SK-N-SH (cell line): ENCODE measurements at regions not wholly inside any gene's neighbourhood (a gene's known extent, or its start where the extent isn't known, plus 50 kb on each side); places are given as distances from the start of the nearest gene placed in this dataset.
A peak's percentile ranks its signal among the peaks of the same experiment; 100 is the strongest.

Source experiments
- CTCF ChIA-PET: fragments of 300-600, 350-600 bp; formaldehyde crosslinking; extraction: SDS; loops from one replicate; lab custom pipeline; 2021; lab: Yijun Ruan, JAX
- POLR2A ChIA-PET: fragments of 350-600 bp; sonication (Branson Sonifier 250); formaldehyde crosslinking; extraction: SDS; loops from one replicate; lab custom pipeline; 2020; ENCODE audit warnings: antibody characterized with exemption, inconsistent platforms; lab: Yijun Ruan, JAX
- DNase-seq: peaks from one replicate; pipeline ENCODE4 v3.0.0; 2012
- H2AFZ ChIP-seq: fragments of 200-600 bp; sonication (generic); 2 replicates; pipeline ENCODE4 v1.8.1; 2016; ENCODE audit warnings: antibody characterized with exemption, mild to moderate bottlenecking, low read depth
- H3F3A ChIP-seq: fragments of 200-600 bp; sonication (generic); replicated peaks from 2 replicates; pipeline ENCODE3; 2016; ENCODE audit warnings: antibody characterized with exemption, mild to moderate bottlenecking; ENCODE audit not compliant: insufficient read depth
- H3K27ac ChIP-seq, 2 experiments: fragments of 200-500 bp in 1 of 2; fragments of 200-600 bp in 1 of 2; sonication (Bioruptor generic) in 1 of 2; sonication (generic), shearing (Covaris generic) in 1 of 2; 2 replicates each; pipeline versions ENCODE4 v1.5.1 to v1.6.1; 2014 to 2016; ENCODE audit warnings: low read depth in 2 of 2, inconsistent platforms in 1 of 2, low read length in 1 of 2, mild to moderate bottlenecking in 1 of 2, mixed read lengths in 1 of 2
- H3K27me3 ChIP-seq: fragments of 200-600 bp; sonication (generic), shearing (Covaris generic); 2 replicates; pipeline ENCODE4 v1.6.1; 2016; ENCODE audit warnings: mixed run types; ENCODE audit not compliant: insufficient read depth
- H3K36me3 ChIP-seq, 2 experiments: fragments of 200-500 bp in 1 of 2; fragments of 200-600 bp in 1 of 2; sonication (Bioruptor generic) in 1 of 2; sonication (generic) in 1 of 2; replicated peaks in 1 of 2; 2 replicates each; pipeline versions ENCODE3 to v1.5.1; 2014 to 2016; ENCODE audit warnings: low read length in 1 of 2, mild to moderate bottlenecking in 1 of 2; ENCODE audit not compliant: insufficient read depth in 2 of 2, control insufficient read depth in 1 of 2
- H3K4me1 ChIP-seq, 2 experiments: fragments of 200-500 bp in 1 of 2; fragments of 200-600 bp in 1 of 2; sonication (Bioruptor generic) in 1 of 2; sonication (generic), shearing (Covaris generic) in 1 of 2; 2 replicates each; pipeline versions ENCODE4 v1.5.1 to v1.6.1; 2014 to 2016; ENCODE audit warnings: low read depth in 1 of 2, low read length in 1 of 2, mixed run types in 1 of 2; ENCODE audit not compliant: insufficient read depth in 2 of 2, control insufficient read depth in 1 of 2
- H3K4me2 ChIP-seq: fragments of 200-600 bp; sonication (generic), shearing (Covaris generic); 2 replicates; pipeline ENCODE4 v1.6.1; 2017; ENCODE audit warnings: mixed run types
- H3K4me3 ChIP-seq, 2 experiments: fragments of 200-500 bp in 1 of 2; fragments of 200-600 bp in 1 of 2; sonication (Bioruptor generic) in 1 of 2; sonication (generic), shearing (Covaris generic) in 1 of 2; 2 replicates each; pipeline versions ENCODE4 v1.5.1 to v1.8.1; 2014 to 2016; ENCODE audit warnings: low read depth in 2 of 2, inconsistent platforms in 1 of 2, low read length in 1 of 2, mild to moderate bottlenecking in 1 of 2, mixed read lengths in 1 of 2, moderate library complexity in 1 of 2
- H3K79me2 ChIP-seq: fragments of 200-600 bp; sonication (generic); 2 replicates; pipeline ENCODE4 v1.8.1; 2017; ENCODE audit warnings: mild to moderate bottlenecking; ENCODE audit not compliant: insufficient read depth
- H3K9ac ChIP-seq: fragments of 200-600 bp; sonication (generic); 2 replicates; pipeline ENCODE4 v1.6.1; 2017; ENCODE audit warnings: mixed run types
- H3K9me2 ChIP-seq: fragments of 200-600 bp; sonication (generic); 2 replicates; pipeline ENCODE4 v1.6.1; 2017; ENCODE audit warnings: mixed run types
- H3K9me3 ChIP-seq: fragments of 200-600 bp; sonication (generic); 2 replicates; pipeline ENCODE4 v1.6.1; 2017; ENCODE audit warnings: mixed run types, mild to moderate bottlenecking, moderate library complexity
- H4K20me1 ChIP-seq: fragments of 200-600 bp; sonication (generic); 2 replicates; pipeline ENCODE4 v1.6.1; 2017; ENCODE audit warnings: mild to moderate bottlenecking, mixed run types; ENCODE audit not compliant: insufficient read depth
- ELF1 ChIP-seq: IDR thresholded peaks from 2 replicates; pipeline ENCODE4 v1.4.0; 2012
- EP300 ChIP-seq, 2 experiments: IDR thresholded peaks; 2 replicates each; pipeline versions ENCODE4 v1.4.0 to v1.6.1; 2012; ENCODE audit warnings: borderline replicate concordance in 1 of 2, low read depth in 1 of 2, low read length in 1 of 2
- FOSL2 ChIP-seq: IDR thresholded peaks from 2 replicates; pipeline ENCODE4 v1.4.0; 2012; ENCODE audit warnings: low read depth, mild to moderate bottlenecking, moderate library complexity, borderline replicate concordance
- FOXM1 ChIP-seq: IDR thresholded peaks from 2 replicates; pipeline ENCODE4 v1.4.0; 2012; ENCODE audit warnings: low read depth, mild to moderate bottlenecking
- GABPA ChIP-seq: IDR thresholded peaks from 2 replicates; pipeline ENCODE4 v1.4.0; 2012; ENCODE audit warnings: low read depth, mild to moderate bottlenecking
- GATA2 ChIP-seq: sonication (generic); formaldehyde crosslinking; IDR thresholded peaks from 2 replicates; pipeline ENCODE4 v1.5.0; 2020; ENCODE audit warnings: mild to moderate bottlenecking, missing genetic modification reagents
- MXI1 ChIP-seq: IDR thresholded peaks from 2 replicates; pipeline ENCODE4 v1.6.1; 2012; ENCODE audit warnings: mild to moderate bottlenecking, low read depth, low read length, improper control_type of control experiment
- NRF1 ChIP-seq: IDR thresholded peaks from 2 replicates; pipeline ENCODE4 v1.6.1; 2012; ENCODE audit warnings: low read depth, mild to moderate bottlenecking, low read length
- POLR2AphosphoS5 ChIP-seq: IDR thresholded peaks from 2 replicates; pipeline ENCODE4 v1.6.1; 2012; ENCODE audit warnings: low read depth, low read length
- RXRA ChIP-seq: IDR thresholded peaks from 2 replicates; pipeline ENCODE4 v1.4.0; 2012; ENCODE audit warnings: low read depth, mild to moderate bottlenecking, borderline replicate concordance
- SMC3 ChIP-seq: IDR thresholded peaks from 2 replicates; pipeline ENCODE4 v1.6.1; 2012; ENCODE audit warnings: low read depth, low read length, improper control_type of control experiment
- TCF12 ChIP-seq: IDR thresholded peaks from 2 replicates; pipeline ENCODE4 v1.4.0; 2012
- TEAD4 ChIP-seq: IDR thresholded peaks from 2 replicates; pipeline ENCODE4 v1.4.0; 2012; ENCODE audit warnings: mild to moderate bottlenecking, borderline replicate concordance; ENCODE audit not compliant: insufficient read depth
- YY1 ChIP-seq: IDR thresholded peaks from 2 replicates; pipeline ENCODE4 v1.4.0; 2012; ENCODE audit warnings: low read depth, mild to moderate bottlenecking
- WGBS: methylation state at CpG from one replicate; pipeline ENCODE4 v1.1.6; 2017; ENCODE audit warnings: low lambda C conversion rate; 5-methylcytosine and 5-hydroxymethylcytosine counted together
- TF ChIP-seq, protein P1 (sequence below): IDR thresholded peaks from 2 replicates; pipeline ENCODE4 v1.4.0; 2012; ENCODE audit warnings: low read depth, borderline replicate concordance
- TF ChIP-seq, protein P2 (sequence below): fragments of 150-350 bp; IDR thresholded peaks from 2 replicates; pipeline ENCODE4 v1.6.1; 2016; ENCODE audit warnings: mild to moderate bottlenecking, low read depth, low read length
- TF ChIP-seq, protein P3 (sequence below): fragments of 200-600 bp; sonication (generic); IDR thresholded peaks from 2 replicates; pipeline ENCODE4 v1.6.1; 2017; ENCODE audit warnings: antibody characterized with exemption, mild to moderate bottlenecking, moderate library complexity
- TF ChIP-seq, protein P4 (sequence below): IDR thresholded peaks from 2 replicates; pipeline ENCODE4 v1.4.0; 2012; ENCODE audit warnings: low read depth, borderline replicate concordance
- TF ChIP-seq, protein P5 (sequence below): IDR thresholded peaks from 2 replicates; pipeline ENCODE4 v1.6.1; 2012; ENCODE audit warnings: mild to moderate bottlenecking, low read depth, low read length, moderate library complexity

DNA sequence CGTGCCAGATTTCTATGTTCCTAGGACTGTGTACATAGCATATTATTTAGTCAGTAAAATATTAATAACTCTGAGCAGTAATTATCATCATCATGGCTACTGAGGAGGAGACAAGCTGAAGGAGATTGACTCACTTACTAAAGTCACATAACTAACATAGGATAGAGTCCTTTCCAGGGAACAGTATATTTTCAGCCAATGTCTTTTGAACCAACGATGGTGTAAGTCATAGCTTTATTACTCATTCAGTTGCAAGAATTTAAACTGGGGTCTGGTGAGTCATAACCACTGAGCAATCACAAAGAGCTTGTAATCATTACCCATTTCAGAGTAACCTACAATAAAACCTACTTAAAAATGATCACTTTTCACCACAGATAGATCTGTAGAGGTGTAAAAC is 1564.8 kb upstream of the TENM4 start:
- no peaks in the 10 kb centered on the region for H4K20me1 ChIP-seq
- no peaks in the 10 kb centered on the region for H3K9me3 ChIP-seq
- H3K79me2 ChIP-seq, result no peaks in the 10 kb centered on the region
- 28% methylated on average over 2 of the region's 2 CpGs for WGBS
- no peaks in the 10 kb centered on the region for H3K9me2 ChIP-seq
- H3K27ac ChIP-seq, result no peak overlapping the region
- DNase-seq, result no peak
- H3F3A ChIP-seq, result no peaks in the 10 kb centered on the region
- H3K9ac ChIP-seq, result no peak overlapping the region
- TF ChIP-seq MXI1 (no peak), FOSL2 (peak; percentile 43; the same call in 1 of the 2 replicates)
- TF ChIP-seq, protein P1, sequence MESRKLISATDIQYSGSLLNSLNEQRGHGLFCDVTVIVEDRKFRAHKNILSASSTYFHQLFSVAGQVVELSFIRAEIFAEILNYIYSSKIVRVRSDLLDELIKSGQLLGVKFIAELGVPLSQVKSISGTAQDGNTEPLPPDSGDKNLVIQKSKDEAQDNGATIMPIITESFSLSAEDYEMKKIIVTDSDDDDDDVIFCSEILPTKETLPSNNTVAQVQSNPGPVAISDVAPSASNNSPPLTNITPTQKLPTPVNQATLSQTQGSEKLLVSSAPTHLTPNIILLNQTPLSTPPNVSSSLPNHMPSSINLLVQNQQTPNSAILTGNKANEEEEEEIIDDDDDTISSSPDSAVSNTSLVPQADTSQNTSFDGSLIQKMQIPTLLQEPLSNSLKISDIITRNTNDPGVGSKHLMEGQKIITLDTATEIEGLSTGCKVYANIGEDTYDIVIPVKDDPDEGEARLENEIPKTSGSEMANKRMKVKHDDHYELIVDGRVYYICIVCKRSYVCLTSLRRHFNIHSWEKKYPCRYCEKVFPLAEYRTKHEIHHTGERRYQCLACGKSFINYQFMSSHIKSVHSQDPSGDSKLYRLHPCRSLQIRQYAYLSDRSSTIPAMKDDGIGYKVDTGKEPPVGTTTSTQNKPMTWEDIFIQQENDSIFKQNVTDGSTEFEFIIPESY, result no peak
- no peaks in the 10 kb centered on the region for H3K36me3 ChIP-seq
- no peak overlapping the region for H3K4me3 ChIP-seq
- H3K27me3 ChIP-seq, result no peaks in the 10 kb centered on the region
- no peak overlapping the region for H2AFZ ChIP-seq
- H3K4me2 ChIP-seq, result no peak overlapping the region
- ChIA-PET POLR2A (no interaction called here), CTCF (no interaction called here)
- no peaks in the 10 kb centered on the region; a peak in 1 of 4 replicates for H3K4me1 ChIP-seq

GRCh38 chr11:81004576-81004975 is 1563.7 kb upstream of the TENM4 start:
- H3K4me1 ChIP-seq, result no peaks in the 10 kb centered on the region; a peak in 1 of 4 replicates
- WGBS, result 61% methylated on average over 2 of the region's 2 CpGs
- H3F3A ChIP-seq, result no peaks in the 10 kb centered on the region
- no peak overlapping the region for H3K27ac ChIP-seq
- no peak overlapping the region for H3K4me2 ChIP-seq
- no peaks in the 10 kb centered on the region for H4K20me1 ChIP-seq
- H3K36me3 ChIP-seq, result no peaks in the 10 kb centered on the region
- H3K4me3 ChIP-seq, result no peak overlapping the region
- no peaks in the 10 kb centered on the region for H3K9me2 ChIP-seq
- H3K9ac ChIP-seq, result no peak overlapping the region
- H3K9me3 ChIP-seq, result no peaks in the 10 kb centered on the region
- ChIA-PET POLR2A (no interaction called here), CTCF (no interaction called here)
- no peaks in the 10 kb centered on the region for H3K79me2 ChIP-seq
- H2AFZ ChIP-seq, result no peak overlapping the region
- no peaks in the 10 kb centered on the region for H3K27me3 ChIP-seq
- no peak for DNase-seq
- TF ChIP-seq TCF12 (no peak), NRF1 (no peak), ELF1 (no peak), POLR2AphosphoS5 (no peak), EP300 (IDR thresholded peaks at IDR 0.05; ENCODE audit: borderline replicate concordance in 1 of 2, low read depth in 1 of 2, low read length in 1 of 2) (no peak), FOXM1 (no peak), SMC3 (no peak), GATA2 (CRISPR knock-in tag) (no peak), RXRA (no peak), YY1 (no peak), GABPA (no peak), TEAD4 (no peak)
- TF ChIP-seq, protein P2, sequence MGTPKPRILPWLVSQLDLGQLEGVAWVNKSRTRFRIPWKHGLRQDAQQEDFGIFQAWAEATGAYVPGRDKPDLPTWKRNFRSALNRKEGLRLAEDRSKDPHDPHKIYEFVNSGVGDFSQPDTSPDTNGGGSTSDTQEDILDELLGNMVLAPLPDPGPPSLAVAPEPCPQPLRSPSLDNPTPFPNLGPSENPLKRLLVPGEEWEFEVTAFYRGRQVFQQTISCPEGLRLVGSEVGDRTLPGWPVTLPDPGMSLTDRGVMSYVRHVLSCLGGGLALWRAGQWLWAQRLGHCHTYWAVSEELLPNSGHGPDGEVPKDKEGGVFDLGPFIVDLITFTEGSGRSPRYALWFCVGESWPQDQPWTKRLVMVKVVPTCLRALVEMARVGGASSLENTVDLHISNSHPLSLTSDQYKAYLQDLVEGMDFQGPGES, result no peak
- TF ChIP-seq, protein P3, sequence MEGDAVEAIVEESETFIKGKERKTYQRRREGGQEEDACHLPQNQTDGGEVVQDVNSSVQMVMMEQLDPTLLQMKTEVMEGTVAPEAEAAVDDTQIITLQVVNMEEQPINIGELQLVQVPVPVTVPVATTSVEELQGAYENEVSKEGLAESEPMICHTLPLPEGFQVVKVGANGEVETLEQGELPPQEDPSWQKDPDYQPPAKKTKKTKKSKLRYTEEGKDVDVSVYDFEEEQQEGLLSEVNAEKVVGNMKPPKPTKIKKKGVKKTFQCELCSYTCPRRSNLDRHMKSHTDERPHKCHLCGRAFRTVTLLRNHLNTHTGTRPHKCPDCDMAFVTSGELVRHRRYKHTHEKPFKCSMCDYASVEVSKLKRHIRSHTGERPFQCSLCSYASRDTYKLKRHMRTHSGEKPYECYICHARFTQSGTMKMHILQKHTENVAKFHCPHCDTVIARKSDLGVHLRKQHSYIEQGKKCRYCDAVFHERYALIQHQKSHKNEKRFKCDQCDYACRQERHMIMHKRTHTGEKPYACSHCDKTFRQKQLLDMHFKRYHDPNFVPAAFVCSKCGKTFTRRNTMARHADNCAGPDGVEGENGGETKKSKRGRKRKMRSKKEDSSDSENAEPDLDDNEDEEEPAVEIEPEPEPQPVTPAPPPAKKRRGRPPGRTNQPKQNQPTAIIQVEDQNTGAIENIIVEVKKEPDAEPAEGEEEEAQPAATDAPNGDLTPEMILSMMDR, result no peak
- TF ChIP-seq, protein P4, sequence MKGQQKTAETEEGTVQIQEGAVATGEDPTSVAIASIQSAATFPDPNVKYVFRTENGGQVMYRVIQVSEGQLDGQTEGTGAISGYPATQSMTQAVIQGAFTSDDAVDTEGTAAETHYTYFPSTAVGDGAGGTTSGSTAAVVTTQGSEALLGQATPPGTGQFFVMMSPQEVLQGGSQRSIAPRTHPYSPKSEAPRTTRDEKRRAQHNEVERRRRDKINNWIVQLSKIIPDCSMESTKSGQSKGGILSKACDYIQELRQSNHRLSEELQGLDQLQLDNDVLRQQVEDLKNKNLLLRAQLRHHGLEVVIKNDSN, result no peak
- TF ChIP-seq, protein P5, sequence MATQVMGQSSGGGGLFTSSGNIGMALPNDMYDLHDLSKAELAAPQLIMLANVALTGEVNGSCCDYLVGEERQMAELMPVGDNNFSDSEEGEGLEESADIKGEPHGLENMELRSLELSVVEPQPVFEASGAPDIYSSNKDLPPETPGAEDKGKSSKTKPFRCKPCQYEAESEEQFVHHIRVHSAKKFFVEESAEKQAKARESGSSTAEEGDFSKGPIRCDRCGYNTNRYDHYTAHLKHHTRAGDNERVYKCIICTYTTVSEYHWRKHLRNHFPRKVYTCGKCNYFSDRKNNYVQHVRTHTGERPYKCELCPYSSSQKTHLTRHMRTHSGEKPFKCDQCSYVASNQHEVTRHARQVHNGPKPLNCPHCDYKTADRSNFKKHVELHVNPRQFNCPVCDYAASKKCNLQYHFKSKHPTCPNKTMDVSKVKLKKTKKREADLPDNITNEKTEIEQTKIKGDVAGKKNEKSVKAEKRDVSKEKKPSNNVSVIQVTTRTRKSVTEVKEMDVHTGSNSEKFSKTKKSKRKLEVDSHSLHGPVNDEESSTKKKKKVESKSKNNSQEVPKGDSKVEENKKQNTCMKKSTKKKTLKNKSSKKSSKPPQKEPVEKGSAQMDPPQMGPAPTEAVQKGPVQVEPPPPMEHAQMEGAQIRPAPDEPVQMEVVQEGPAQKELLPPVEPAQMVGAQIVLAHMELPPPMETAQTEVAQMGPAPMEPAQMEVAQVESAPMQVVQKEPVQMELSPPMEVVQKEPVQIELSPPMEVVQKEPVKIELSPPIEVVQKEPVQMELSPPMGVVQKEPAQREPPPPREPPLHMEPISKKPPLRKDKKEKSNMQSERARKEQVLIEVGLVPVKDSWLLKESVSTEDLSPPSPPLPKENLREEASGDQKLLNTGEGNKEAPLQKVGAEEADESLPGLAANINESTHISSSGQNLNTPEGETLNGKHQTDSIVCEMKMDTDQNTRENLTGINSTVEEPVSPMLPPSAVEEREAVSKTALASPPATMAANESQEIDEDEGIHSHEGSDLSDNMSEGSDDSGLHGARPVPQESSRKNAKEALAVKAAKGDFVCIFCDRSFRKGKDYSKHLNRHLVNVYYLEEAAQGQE, result no peak
